ENCODE measurements at regions not wholly inside any gene's neighbourhood (a gene's known extent, or its start where the extent isn't known, plus 50 kb on each side); places are given as distances from the start of the nearest gene placed in this dataset.

GRCh38 chr7:25684360-25684759 is 456.1 kb upstream of the NPVF start:
- Histone ChIP-seq H3K9ac (ENCODE audit: low read length) (no peak overlapping the region), H2AFZ (ENCODE audit: insufficient read depth, low read depth, low read length, poor library complexity, severe bottlenecking) (no peak overlapping the region), H3K27me3 (replicated peaks in 1 of 4; ENCODE audit: control extremely low read depth in 1 of 4, control insufficient read depth in 3 of 4, insufficient read depth in 4 of 4, low read length in 3 of 4) (peaks cover 0 to 3% (median 0%) of the 10 kb centered on the region in 4 experiments), H3K36me3 (replicated peaks in 1 of 2; ENCODE audit: control extremely low read depth in 1 of 2, control insufficient read depth in 1 of 2, extremely low read depth in 1 of 2, insufficient read depth in 2 of 2, low read length in 1 of 2) (no peaks in the 10 kb centered on the region), H3K9me3 (ENCODE audit: control extremely low read depth in 1 of 3, control insufficient read depth in 2 of 3, insufficient read depth in 1 of 3, low read length in 2 of 3) (no peaks in the 10 kb centered on the region), H3K27ac (ENCODE audit: low read length in 2 of 2) (no peak overlapping the region), H3K79me2 (ENCODE audit: control insufficient read depth, insufficient read depth, low read length) (no peaks in the 10 kb centered on the region), H3K4me1 (ENCODE audit: control insufficient read depth in 2 of 2, insufficient read depth in 2 of 2, low read length in 2 of 2) (no peaks in the 10 kb centered on the region), H4K20me1 (ENCODE audit: control insufficient read depth, insufficient read depth, low read length, poor library complexity, severe bottlenecking) (no peaks in the 10 kb centered on the region), H3K4me3 (ENCODE audit: control extremely low read depth in 1 of 5, extremely low read depth in 1 of 5, insufficient read depth in 1 of 5, low read depth in 2 of 5, low read length in 4 of 5) (no peak overlapping the region), H3K4me2 (replicated peaks; ENCODE audit: low read depth, low read length, poor library complexity, severe bottlenecking) (no peak overlapping the region)
- DNase-seq (no peak), ATAC-seq (ENCODE audit: low read depth) (no peak)
- H3K4me1 Mint-ChIP-seq = no peaks in the 10 kb centered on the region
- no peaks in the 10 kb centered on the region for H3K9me3 Mint-ChIP-seq (ENCODE audit: insufficient read depth)
- CTCF ChIA-PET = no interaction called here
- 100% methylated on average over 1 of the region's 4 CpGs for WGBS (ENCODE audit: insufficient coverage)
- TF ChIP-seq CTCF (IDR thresholded peaks at IDR 0.05) (no peak), EZH2 (IDR thresholded peaks at IDR 0.05; ENCODE audit: borderline replicate concordance, insufficient read depth, low read depth, low read length, poor library complexity, severe bottlenecking) (no peak)
- intact Hi-C loops (cut with micrococcal nuclease) = no loop called here
- H3K27ac Mint-ChIP-seq = no peak overlapping the region
- H3K4me3 Mint-ChIP-seq = no peak overlapping the region
- peaks cover 34% of the 10 kb centered on the region for H3K27me3 Mint-ChIP-seq
- POLR2A ChIA-PET = no interaction called here

- no peak overlapping the region for H3K4me3 Mint-ChIP-seq
- H3K27ac Mint-ChIP-seq = no peak overlapping the region
Observed at GRCh38 chr7:25686493-25686892, 458.2 kb upstream of the NPVF start.

More at GRCh38 chr7:25686493-25686892, 458.2 kb upstream of the NPVF start:
- Histone ChIP-seq H3K36me3 (replicated peaks in 1 of 2; ENCODE audit: control extremely low read depth in 1 of 2, control insufficient read depth in 1 of 2, extremely low read depth in 1 of 2, insufficient read depth in 2 of 2, low read length in 1 of 2) (no peaks in the 10 kb centered on the region), H3K4me1 (ENCODE audit: control insufficient read depth in 2 of 2, insufficient read depth in 2 of 2, low read length in 2 of 2) (no peaks in the 10 kb centered on the region), H3K4me3 (ENCODE audit: control extremely low read depth in 1 of 5, extremely low read depth in 1 of 5, insufficient read depth in 1 of 5, low read depth in 2 of 5, low read length in 4 of 5) (no peak overlapping the region), H3K27ac (ENCODE audit: low read length in 2 of 2) (no peak overlapping the region), H3K4me2 (replicated peaks; ENCODE audit: low read depth, low read length, poor library complexity, severe bottlenecking) (no peak overlapping the region), H3K27me3 (replicated peaks in 1 of 4; ENCODE audit: control extremely low read depth in 1 of 4, control insufficient read depth in 3 of 4, insufficient read depth in 4 of 4, low read length in 3 of 4) (peaks cover 0 to 3% (median 0%) of the 10 kb centered on the region in 4 experiments), H4K20me1 (ENCODE audit: control insufficient read depth, insufficient read depth, low read length, poor library complexity, severe bottlenecking) (no peaks in the 10 kb centered on the region), H3K9ac (ENCODE audit: low read length) (no peak overlapping the region), H3K9me3 (ENCODE audit: control extremely low read depth in 1 of 3, control insufficient read depth in 2 of 3, insufficient read depth in 1 of 3, low read length in 2 of 3) (no peaks in the 10 kb centered on the region), H3K79me2 (ENCODE audit: control insufficient read depth, insufficient read depth, low read length) (no peaks in the 10 kb centered on the region), H2AFZ (ENCODE audit: insufficient read depth, low read depth, low read length, poor library complexity, severe bottlenecking) (no peak overlapping the region)
- no peak for ATAC-seq (ENCODE audit: low read depth)
- WGBS (ENCODE audit: insufficient coverage) = 67% methylated on average over 4 of the region's 4 CpGs
- Mint-ChIP-seq H3K27me3 (peaks cover 40% of the 10 kb centered on the region), H3K4me1 (no peaks in the 10 kb centered on the region), H3K9me3 (ENCODE audit: insufficient read depth) (no peaks in the 10 kb centered on the region)
- intact Hi-C loops (cut with micrococcal nuclease) = no loop called here
- TF ChIP-seq CTCF (IDR thresholded peaks at IDR 0.05) = no peak
- DNase-seq = no peak
- ChIA-PET CTCF (no interaction called here), POLR2A (no interaction called here)
